DND-41 (cell line): ENCODE measurements at regions not wholly inside any gene's neighbourhood (a gene's known extent, or its start where the extent isn't known, plus 50 kb on each side); places are given as distances from the start of the nearest gene placed in this dataset.

Experiments used
- ATAC-seq: fragments of 200-7000 bp; cut with Tn5 transposase; 3 replicates; pipeline ENCODE4 v1.9.1; 2021; ENCODE audit warnings: low read depth; ENCODE audit not compliant: insufficient read depth
- DNase-seq: peaks from one replicate; pipeline ENCODE4 v3.0.0-alpha.2; 2020
- H2AFZ ChIP-seq: 2 replicates; pipeline ENCODE4 v1.6.0; 2012; ENCODE audit warnings: low read depth, low read length
- H3K27ac ChIP-seq: 2 replicates; pipeline ENCODE4 v1.5.1; 2012; ENCODE audit warnings: low read length, inconsistent platforms
- H3K27me3 ChIP-seq: fragments of 200-600 bp; sonication (generic); 2 replicates; pipeline ENCODE4 v1.6.0; 2012; ENCODE audit warnings: low read length, mild to moderate bottlenecking, inconsistent platforms; ENCODE audit not compliant: insufficient read depth, poor library complexity
- H3K36me3 ChIP-seq: 2 replicates; pipeline ENCODE4 v1.5.1; 2012; ENCODE audit warnings: low read length, inconsistent platforms; ENCODE audit not compliant: insufficient read depth
- H3K4me1 ChIP-seq: 2 replicates; pipeline ENCODE4 v1.5.1; 2012; ENCODE audit warnings: mild to moderate bottlenecking, low read length; ENCODE audit not compliant: insufficient read depth
- H3K4me2 ChIP-seq: 2 replicates; pipeline ENCODE4 v1.6.0; 2012; ENCODE audit warnings: mild to moderate bottlenecking, moderate library complexity, low read length, inconsistent platforms; ENCODE audit not compliant: insufficient read depth
- H3K4me3 ChIP-seq, 2 experiments: fragments of 200-600 bp in 1 of 2; shearing (Covaris generic) in 1 of 2; 2 replicates each; pipeline ENCODE4 v1.5.1; 2012 to 2016; ENCODE audit warnings: inconsistent platforms in 2 of 2, low read length in 2 of 2, mild to moderate bottlenecking in 2 of 2, low read depth in 1 of 2, moderate library complexity in 1 of 2
- H3K79me2 ChIP-seq: 2 replicates; pipeline ENCODE4 v1.6.0; 2012; ENCODE audit warnings: low read length, inconsistent platforms; ENCODE audit not compliant: insufficient read depth
- H3K9ac ChIP-seq: 2 replicates; pipeline ENCODE4 v1.6.0; 2012; ENCODE audit warnings: low read depth, mild to moderate bottlenecking, inconsistent platforms, low read length, moderate library complexity
- H3K9me3 ChIP-seq: 2 replicates; pipeline ENCODE4 v1.5.1; 2012; ENCODE audit warnings: low read length, moderate library complexity, mild to moderate bottlenecking, inconsistent platforms; ENCODE audit not compliant: insufficient read depth, severe bottlenecking
- H4K20me1 ChIP-seq: 2 replicates; pipeline ENCODE4 v1.6.0; 2012; ENCODE audit warnings: low read length; ENCODE audit not compliant: insufficient read depth
- EZH2 ChIP-seq: IDR thresholded peaks from 3 replicates; pipeline ENCODE4 v1.6.1; 2012; ENCODE audit warnings: borderline replicate concordance, low read depth, mild to moderate bottlenecking, moderate library complexity, low read length, inconsistent platforms; ENCODE audit not compliant: severe bottlenecking
- TF ChIP-seq, protein P1 (sequence below): IDR thresholded peaks from 2 replicates; pipeline ENCODE4 v1.5.1; 2012; ENCODE audit warnings: borderline replicate concordance, low read length, moderate library complexity, mild to moderate bottlenecking; ENCODE audit not compliant: poor library complexity, severe bottlenecking; ENCODE audit errors: extremely low read depth

DNA sequence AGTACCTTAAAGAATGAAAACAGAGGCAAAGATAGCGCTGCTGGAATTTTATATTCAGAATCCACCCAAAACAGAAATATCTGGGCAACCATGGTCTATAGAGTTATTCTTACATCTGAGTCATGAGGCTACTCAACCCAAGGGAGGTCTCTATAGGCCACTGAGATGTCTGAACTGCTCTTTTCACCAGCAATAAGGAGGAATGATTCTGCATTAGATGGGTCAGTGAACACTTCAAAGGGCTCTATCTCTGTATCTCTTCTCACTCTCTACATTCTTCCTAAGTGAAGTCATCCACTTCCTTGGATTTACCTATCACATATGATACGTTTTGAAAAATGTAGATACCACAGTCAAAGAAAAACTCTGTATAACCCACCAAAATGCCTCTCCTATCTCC lies 90.2 kb upstream of the NGF start:
- DNase-seq = no peak
- TF ChIP-seq, protein P1, sequence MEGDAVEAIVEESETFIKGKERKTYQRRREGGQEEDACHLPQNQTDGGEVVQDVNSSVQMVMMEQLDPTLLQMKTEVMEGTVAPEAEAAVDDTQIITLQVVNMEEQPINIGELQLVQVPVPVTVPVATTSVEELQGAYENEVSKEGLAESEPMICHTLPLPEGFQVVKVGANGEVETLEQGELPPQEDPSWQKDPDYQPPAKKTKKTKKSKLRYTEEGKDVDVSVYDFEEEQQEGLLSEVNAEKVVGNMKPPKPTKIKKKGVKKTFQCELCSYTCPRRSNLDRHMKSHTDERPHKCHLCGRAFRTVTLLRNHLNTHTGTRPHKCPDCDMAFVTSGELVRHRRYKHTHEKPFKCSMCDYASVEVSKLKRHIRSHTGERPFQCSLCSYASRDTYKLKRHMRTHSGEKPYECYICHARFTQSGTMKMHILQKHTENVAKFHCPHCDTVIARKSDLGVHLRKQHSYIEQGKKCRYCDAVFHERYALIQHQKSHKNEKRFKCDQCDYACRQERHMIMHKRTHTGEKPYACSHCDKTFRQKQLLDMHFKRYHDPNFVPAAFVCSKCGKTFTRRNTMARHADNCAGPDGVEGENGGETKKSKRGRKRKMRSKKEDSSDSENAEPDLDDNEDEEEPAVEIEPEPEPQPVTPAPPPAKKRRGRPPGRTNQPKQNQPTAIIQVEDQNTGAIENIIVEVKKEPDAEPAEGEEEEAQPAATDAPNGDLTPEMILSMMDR = no peak
- TF ChIP-seq EZH2 = no peak
- no peak for ATAC-seq
- Histone ChIP-seq H3K4me2 (no peak overlapping the region), H3K36me3 (no peaks in the 10 kb centered on the region), H3K4me1 (no peaks in the 10 kb centered on the region), H2AFZ (no peak overlapping the region), H3K9ac (no peak overlapping the region), H3K9me3 (no peaks in the 10 kb centered on the region), H3K79me2 (no peaks in the 10 kb centered on the region), H3K27me3 (no peaks in the 10 kb centered on the region), H3K4me3 (no peak overlapping the region), H4K20me1 (no peaks in the 10 kb centered on the region), H3K27ac (no peak overlapping the region)

DNA sequence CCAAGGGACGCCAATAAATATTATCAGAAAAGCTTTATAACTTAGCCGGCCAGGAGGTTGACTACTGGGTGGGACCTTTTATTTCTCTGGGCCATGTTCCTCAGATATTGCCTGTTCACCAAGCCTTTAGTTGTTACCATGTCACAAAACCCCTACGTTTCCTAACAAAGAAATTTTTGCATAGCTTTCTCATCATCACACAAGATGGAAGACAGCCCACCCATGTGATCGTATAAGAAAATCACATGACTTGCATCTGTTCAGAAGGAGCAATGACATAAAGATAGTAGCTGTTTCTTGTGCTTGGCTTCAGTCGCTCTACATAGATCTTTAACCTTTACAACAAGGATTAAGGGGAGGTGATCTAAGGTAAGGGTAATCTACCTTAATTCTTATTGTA lies 88.9 kb upstream of the NGF start:
- no peak for TF ChIP-seq EZH2
- TF ChIP-seq, protein P1 = no peak
- Histone ChIP-seq H3K27me3 (no peaks in the 10 kb centered on the region), H3K79me2 (no peaks in the 10 kb centered on the region), H3K4me2 (no peak overlapping the region), H3K9me3 (no peaks in the 10 kb centered on the region), H4K20me1 (no peaks in the 10 kb centered on the region), H3K9ac (no peak overlapping the region), H3K27ac (no peak overlapping the region), H3K4me3 (no peak overlapping the region), H3K36me3 (no peaks in the 10 kb centered on the region), H2AFZ (no peak overlapping the region), H3K4me1 (no peaks in the 10 kb centered on the region)
- DNase-seq (no peak), ATAC-seq (no peak)

DNA sequence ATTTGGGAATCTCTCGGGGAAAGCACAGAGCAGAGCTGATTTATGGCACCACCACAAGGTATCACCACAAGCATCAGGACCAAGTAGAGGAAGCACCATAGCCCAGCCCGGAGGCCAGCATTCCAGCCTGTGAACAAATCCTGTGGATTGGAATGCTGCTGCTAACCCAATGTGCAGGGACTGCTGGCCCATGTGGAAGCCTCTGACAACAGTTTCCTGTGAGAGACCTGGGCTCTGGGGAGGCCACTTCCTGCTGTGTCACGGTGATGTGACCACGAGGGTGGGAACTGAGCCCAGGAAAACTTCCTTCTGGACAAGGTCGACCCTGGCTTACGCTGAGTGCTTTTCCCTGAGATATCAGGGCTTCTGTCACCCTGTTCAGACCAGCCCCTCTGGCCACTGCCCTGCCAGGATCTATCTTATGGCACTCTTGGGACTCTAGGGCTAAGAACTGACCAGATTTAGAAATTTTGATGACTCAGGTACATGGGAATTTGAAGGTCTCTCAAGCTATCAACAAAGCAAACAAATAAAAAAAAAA lies 88.3 kb upstream of the NGF start:
- Histone ChIP-seq H3K9ac (no peak overlapping the region), H3K79me2 (no peaks in the 10 kb centered on the region), H3K4me2 (no peak overlapping the region), H3K4me1 (no peaks in the 10 kb centered on the region), H3K27me3 (no peaks in the 10 kb centered on the region), H2AFZ (no peak overlapping the region), H3K4me3 (no peak overlapping the region), H4K20me1 (no peaks in the 10 kb centered on the region), H3K36me3 (no peaks in the 10 kb centered on the region), H3K27ac (no peak overlapping the region), H3K9me3 (no peaks in the 10 kb centered on the region)
- TF ChIP-seq EZH2 = no peak
- TF ChIP-seq, protein P1 = no peak
- DNase-seq (no peak), ATAC-seq (no peak)

DNA sequence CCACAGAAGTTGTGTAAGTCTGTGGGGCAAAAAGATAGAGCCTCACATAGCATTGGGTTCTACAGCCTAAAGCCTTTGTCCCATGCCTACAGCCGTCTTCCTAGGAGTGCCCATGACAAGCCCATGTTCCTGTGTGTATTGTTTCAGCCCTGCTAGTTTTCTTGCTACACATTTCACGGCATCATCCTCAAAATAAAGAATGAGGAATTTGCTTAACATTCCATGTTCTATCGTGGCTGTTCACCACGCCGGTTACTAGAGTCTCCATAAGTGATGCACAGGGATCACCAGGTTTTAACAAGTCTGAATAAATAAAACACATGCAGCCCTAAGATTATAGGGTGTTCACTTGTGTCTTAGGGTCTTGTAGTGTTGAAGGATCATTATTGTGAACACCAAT lies 87.4 kb upstream of the NGF start:
- no peak for ATAC-seq
- H3K4me3 ChIP-seq = no peak overlapping the region
- no peak overlapping the region for H3K27ac ChIP-seq
- no peak overlapping the region for H3K4me2 ChIP-seq
- H2AFZ ChIP-seq = no peak overlapping the region
- TF ChIP-seq, protein P1 = no peak
- no peaks in the 10 kb centered on the region for H3K36me3 ChIP-seq
- H3K79me2 ChIP-seq = no peaks in the 10 kb centered on the region
- DNase-seq = no peak
- H3K9me3 ChIP-seq = no peaks in the 10 kb centered on the region
- H3K27me3 ChIP-seq = no peaks in the 10 kb centered on the region
- H3K4me1 ChIP-seq = no peaks in the 10 kb centered on the region
- no peaks in the 10 kb centered on the region for H4K20me1 ChIP-seq
- H3K9ac ChIP-seq = no peak overlapping the region
